HCT116 (cell line): ENCODE measurements at regions not wholly inside any gene's neighbourhood (a gene's known extent, or its start where the extent isn't known, plus 50 kb on each side); places are given as distances from the start of the nearest gene placed in this dataset.
"Not testable (repeated sequence)": the region's sequence is repeated elsewhere in the genome, so short reads cannot be mapped to it uniquely, and the experiment has no call there.

Experiments used
- ATAC-seq: fragments of 200-7000 bp; cut with Tn5 transposase; 2 replicates; pipeline ENCODE4 v1.9.1; 2020; ENCODE audit warnings: mild to moderate bottlenecking, moderate library complexity
- BruUV-seq: library from RNA; stranded (reverse); fragments of 400-500 nt; replicated peaks from 2 replicates; lab custom pipeline; 2021; lab: Mats Ljungman, UMichigan
- CTCF ChIA-PET: fragments of 300-600 bp; sonication (Branson Sonifier 250); formaldehyde crosslinking; loops from one replicate; lab custom pipeline; 2021; ENCODE audit warnings: antibody characterized with exemption; lab: Charles Lee
- POLR2A ChIA-PET: fragments of 300-600, 350-600 bp; sonication (Branson Sonifier 250); formaldehyde crosslinking; loops from one replicate; lab custom pipeline; 2021; ENCODE audit warnings: antibody characterized with exemption; lab: Charles Lee
- RAD21 ChIA-PET, 2 experiments: fragments of 300-600 bp; sonication (Branson Sonifier 250); formaldehyde crosslinking; loops; one replicate each; lab custom pipeline; 2023; ENCODE audit warnings: low total read pairs in 2 of 2; ENCODE audit not compliant: uncharacterized antibody in 2 of 2, unreplicated experiment in 2 of 2, low non-redundant PET in 1 of 2; lab: Charles Lee
- DNase-seq: peaks from one replicate; pipeline ENCODE4 v3.0.0-alpha.2; 2010; ENCODE audit warnings: low read depth, low spot score
- H2AFZ ChIP-seq: fragments of 200-600 bp; shearing (Covaris generic), sonication (generic); 2 replicates; pipeline ENCODE4 v1.6.1; 2017; ENCODE audit warnings: low read depth, mixed run types, mixed read lengths, antibody characterized with exemption, low read length; ENCODE audit not compliant: poor library complexity, severe bottlenecking
- H3K27ac ChIP-seq: 2 replicates; pipeline ENCODE4 v1.5.1; 2012; ENCODE audit warnings: low read depth, low read length
- H3K27me3 ChIP-seq: fragments of 200-600 bp; sonication (generic); 2 replicates; pipeline ENCODE4 v1.6.1; 2016; ENCODE audit warnings: mixed run types, low read length, mixed read lengths; ENCODE audit not compliant: insufficient read depth
- H3K36me3 ChIP-seq, 2 experiments: fragments of 200-500 bp in 1 of 2; fragments of 200-600 bp in 1 of 2; sonication (Bioruptor generic) in 1 of 2; sonication (generic) in 1 of 2; 2 replicates each; pipeline versions ENCODE4 v1.5.1 to v1.6.1; 2014 to 2016; ENCODE audit warnings: low read length in 2 of 2, inconsistent platforms in 1 of 2, mixed read lengths in 1 of 2, mixed run types in 1 of 2; ENCODE audit not compliant: insufficient read depth in 2 of 2, control insufficient read depth in 1 of 2
- H3K4me1 ChIP-seq, 2 experiments: fragments of 200-600 bp in 1 of 2; sonication (generic) in 1 of 2; 2 replicates each; pipeline versions ENCODE4 v1.5.1 to v1.6.1; 2012 to 2017; ENCODE audit warnings: low read length in 2 of 2, inconsistent platforms in 1 of 2, mild to moderate bottlenecking in 1 of 2, mixed read lengths in 1 of 2, mixed run types in 1 of 2, moderate library complexity in 1 of 2; ENCODE audit not compliant: insufficient read depth in 2 of 2, control insufficient read depth in 1 of 2
- H3K4me2 ChIP-seq: fragments of 200-600 bp; sonication (generic); 2 replicates; pipeline ENCODE4 v1.6.1; 2017; ENCODE audit warnings: mixed run types, low read length, mixed read lengths
- H3K4me3 ChIP-seq, 2 experiments: fragments of 200-600 bp in 1 of 2; sonication (generic) in 1 of 2; replicated peaks in 1 of 2; 2 replicates each; pipeline ENCODE4 v1.5.1; 2011 to 2016; ENCODE audit warnings: low read length in 2 of 2, control low read depth in 1 of 2, low read depth in 1 of 2, mild to moderate bottlenecking in 1 of 2, mixed read lengths in 1 of 2, mixed run types in 1 of 2
- H3K79me2 ChIP-seq: fragments of 200-600 bp; sonication (generic); 2 replicates; pipeline ENCODE4 v1.6.1; 2017; ENCODE audit warnings: mild to moderate bottlenecking, mixed run types, low read length, moderate library complexity, mixed read lengths; ENCODE audit not compliant: insufficient read depth
- H3K9ac ChIP-seq: fragments of 200-600 bp; sonication (generic); 2 replicates; pipeline ENCODE4 v1.6.1; 2016; ENCODE audit warnings: low read length, mixed read lengths
- H3K9me2 ChIP-seq: fragments of 200-600 bp; sonication (generic), shearing (Covaris generic); 2 replicates; pipeline ENCODE4 v1.6.1; 2017; ENCODE audit warnings: mixed run types, mild to moderate bottlenecking, moderate library complexity; ENCODE audit not compliant: insufficient read depth
- H3K9me3 ChIP-seq, 2 experiments: fragments of 200-500 bp in 1 of 2; fragments of 200-600 bp in 1 of 2; sonication (Bioruptor generic) in 1 of 2; sonication (generic) in 1 of 2; 2 replicates each; pipeline ENCODE4 v1.6.1; 2014 to 2017; ENCODE audit warnings: low read length in 2 of 2, mixed read lengths in 2 of 2, inconsistent platforms in 1 of 2, low read depth in 1 of 2, mild to moderate bottlenecking in 1 of 2, mixed run types in 1 of 2, moderate library complexity in 1 of 2; ENCODE audit not compliant: control insufficient read depth in 1 of 2, insufficient read depth in 1 of 2
- H4K20me1 ChIP-seq: fragments of 200-600 bp; sonication (generic), shearing (Covaris generic); 2 replicates; pipeline ENCODE4 v1.6.1; 2017; ENCODE audit warnings: mixed run types, mild to moderate bottlenecking, moderate library complexity; ENCODE audit not compliant: insufficient read depth
- EGR1 ChIP-seq: IDR thresholded peaks from 2 replicates; pipeline ENCODE4 v1.6.1; 2012; ENCODE audit warnings: low read depth
- EZH2phosphoT487 ChIP-seq: fragments of 200-600 bp; IDR thresholded peaks from 2 replicates; pipeline ENCODE4 v1.6.1; 2018; ENCODE audit warnings: antibody characterized with exemption, borderline replicate concordance
- JUND ChIP-seq: IDR thresholded peaks from 2 replicates; pipeline ENCODE4 v1.6.1; 2012
- MAX ChIP-seq: IDR thresholded peaks from 2 replicates; pipeline ENCODE4 v1.6.1; 2012
- POLR2A ChIP-seq: IDR thresholded peaks from 2 replicates; pipeline ENCODE4 v1.7.0; 2011; ENCODE audit warnings: borderline replicate concordance; ENCODE audit not compliant: insufficient read depth, insufficient read length; ENCODE audit errors: extremely low read depth
- REST ChIP-seq: IDR thresholded peaks from 2 replicates; pipeline ENCODE4 v1.6.1; 2012; ENCODE audit warnings: low read depth
- SP1 ChIP-seq: IDR thresholded peaks from 2 replicates; pipeline ENCODE4 v1.6.1; 2012; ENCODE audit warnings: low read depth
- YY1 ChIP-seq: IDR thresholded peaks from 2 replicates; pipeline ENCODE4 v1.6.1; 2011; ENCODE audit warnings: low read length, low read depth, moderate library complexity, mild to moderate bottlenecking; ENCODE audit not compliant: insufficient replicate concordance; ENCODE audit errors: extremely low read depth
- intact Hi-C: fragments of 100-400 bp; cut with micrococcal nuclease; formaldehyde crosslinking; loops from 2 replicates; pipeline ENCODE4 v1.10.0; 2022
- TF ChIP-seq, protein P1 (sequence below): IDR thresholded peaks from 2 replicates; pipeline ENCODE4 v1.6.1; 2011; ENCODE audit warnings: mild to moderate bottlenecking, low read length, moderate library complexity; ENCODE audit not compliant: insufficient replicate concordance; ENCODE audit errors: extremely low read depth

- no peak for TF ChIP-seq MAX
- TF ChIP-seq JUND, result no peak
Observed at GRCh38 chr1:191798178-191798577, 360.1 kb upstream of the RGS18 start (continued).

- no peak overlapping the region for H3K27ac ChIP-seq
- no peaks in the 10 kb centered on the region for H3K9me3 ChIP-seq
- intact Hi-C loops, result no loop called here
- no peaks in the 10 kb centered on the region for H3K79me2 ChIP-seq
- H3K4me1 ChIP-seq, result no peaks in the 10 kb centered on the region
- no peak overlapping the region for H3K4me3 ChIP-seq
- H3K9ac ChIP-seq, result no peak overlapping the region
- no peak overlapping the region for H3K4me2 ChIP-seq
- H2AFZ ChIP-seq, result no peak overlapping the region
- BruUV-seq, result no TSS peak
- TF ChIP-seq SP1 (no peak), POLR2A (no peak), EGR1 (no peak), YY1 (no peak), EZH2phosphoT487 (no peak), REST (no peak)
- TF ChIP-seq, protein P1, sequence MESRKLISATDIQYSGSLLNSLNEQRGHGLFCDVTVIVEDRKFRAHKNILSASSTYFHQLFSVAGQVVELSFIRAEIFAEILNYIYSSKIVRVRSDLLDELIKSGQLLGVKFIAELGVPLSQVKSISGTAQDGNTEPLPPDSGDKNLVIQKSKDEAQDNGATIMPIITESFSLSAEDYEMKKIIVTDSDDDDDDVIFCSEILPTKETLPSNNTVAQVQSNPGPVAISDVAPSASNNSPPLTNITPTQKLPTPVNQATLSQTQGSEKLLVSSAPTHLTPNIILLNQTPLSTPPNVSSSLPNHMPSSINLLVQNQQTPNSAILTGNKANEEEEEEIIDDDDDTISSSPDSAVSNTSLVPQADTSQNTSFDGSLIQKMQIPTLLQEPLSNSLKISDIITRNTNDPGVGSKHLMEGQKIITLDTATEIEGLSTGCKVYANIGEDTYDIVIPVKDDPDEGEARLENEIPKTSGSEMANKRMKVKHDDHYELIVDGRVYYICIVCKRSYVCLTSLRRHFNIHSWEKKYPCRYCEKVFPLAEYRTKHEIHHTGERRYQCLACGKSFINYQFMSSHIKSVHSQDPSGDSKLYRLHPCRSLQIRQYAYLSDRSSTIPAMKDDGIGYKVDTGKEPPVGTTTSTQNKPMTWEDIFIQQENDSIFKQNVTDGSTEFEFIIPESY, result no peak
- RAD21 ChIA-PET, result no interaction called here
- no peaks in the 10 kb centered on the region for H3K27me3 ChIP-seq
- POLR2A ChIA-PET, result no interaction called here
- no peaks in the 10 kb centered on the region for H4K20me1 ChIP-seq
- H3K9me2 ChIP-seq, result no peaks in the 10 kb centered on the region
- CTCF ChIA-PET, result no interaction called here
- DNase-seq (no peak), ATAC-seq (no peak)
- H3K36me3 ChIP-seq, result no peaks in the 10 kb centered on the region
Observed at GRCh38 chr1:191804311-191804710, 354.0 kb upstream of the RGS18 start.

- H3K9me3 ChIP-seq, H3K4me2 ChIP-seq, H3K27ac ChIP-seq, H3K36me3 ChIP-seq, CTCF ChIA-PET, H3K27me3 ChIP-seq, H3K9ac ChIP-seq, H3K79me2 ChIP-seq, RAD21 ChIA-PET, H2AFZ ChIP-seq, ATAC-seq, BruUV-seq, H3K4me3 ChIP-seq, intact Hi-C loops, H3K9me2 ChIP-seq, POLR2A ChIA-PET, H3K4me1 ChIP-seq, DNase-seq, H4K20me1 ChIP-seq: not testable (repeated sequence)
Observed at GRCh38 chr1:191813593-191813992, 344.7 kb upstream of the RGS18 start.
